Keratinocyte (primary cell): ENCODE measurements at regions not wholly inside any gene's neighbourhood (a gene's known extent, or its start where the extent isn't known, plus 50 kb on each side); places are given as distances from the start of the nearest gene placed in this dataset.

Experiments
- DNase-seq: peaks from one replicate; pipeline ENCODE4 v3.0.0-alpha.2; 2011; ENCODE audit warnings: low read depth, missing footprints, low spot score
- FAIRE-seq: peaks from 2 replicates; lab custom pipeline; 2011; peaks lifted over from hg19 to GRCh38; lab: Jason Lieb, UNC
- H2AFZ ChIP-seq: 2 replicates; pipeline ENCODE4 v1.6.0; 2012; ENCODE audit warnings: low read length, control low read depth, inconsistent platforms; ENCODE audit not compliant: control insufficient read depth
- H3K27ac ChIP-seq: 2 replicates; pipeline ENCODE4 v1.5.1; 2011; ENCODE audit warnings: low read length; ENCODE audit not compliant: control insufficient read depth, insufficient read depth
- H3K27me3 ChIP-seq: 3 replicates; pipeline ENCODE4 v1.6.0; 2011; ENCODE audit warnings: low read length; ENCODE audit not compliant: control insufficient read depth, insufficient read depth; ENCODE audit errors: extremely low read depth
- H3K36me3 ChIP-seq, 2 experiments: 2 replicates in 1 of 2; 3 replicates in 1 of 2; pipeline ENCODE4 v1.5.1; 2011; ENCODE audit warnings: low read length in 2 of 2, mild to moderate bottlenecking in 1 of 2; ENCODE audit not compliant: control insufficient read depth in 2 of 2, insufficient read depth in 2 of 2; ENCODE audit errors: extremely low read depth in 1 of 2
- H3K4me1 ChIP-seq: 3 replicates; pipeline ENCODE4 v1.5.1; 2011; ENCODE audit warnings: low read length; ENCODE audit not compliant: control insufficient read depth, insufficient read depth; ENCODE audit errors: extremely low read depth
- H3K4me2 ChIP-seq: 3 replicates; pipeline ENCODE4 v1.6.0; 2011; ENCODE audit warnings: low read depth, low read length; ENCODE audit not compliant: control insufficient read depth, insufficient read depth; ENCODE audit errors: extremely low read depth
- H3K4me3 ChIP-seq, 3 experiments: fragments of 200-600 bp in 1 of 3; sonication (generic) in 1 of 3; 2 replicates in 2 of 3; 3 replicates in 1 of 3; pipeline ENCODE4 v1.5.1; 2011 to 2016; ENCODE audit warnings: low read length in 3 of 3, mild to moderate bottlenecking in 3 of 3, control low read depth in 2 of 3, inconsistent platforms in 1 of 3, low read depth in 1 of 3, mixed read lengths in 1 of 3, mixed run types in 1 of 3, moderate library complexity in 1 of 3; ENCODE audit not compliant: control insufficient read depth in 2 of 3, insufficient read depth in 2 of 3; ENCODE audit errors: extremely low read depth in 1 of 3
- H3K79me2 ChIP-seq: 2 replicates; pipeline ENCODE4 v1.6.0; 2012; ENCODE audit warnings: low read length; ENCODE audit not compliant: control insufficient read depth, insufficient read depth
- H3K9ac ChIP-seq: 3 replicates; pipeline ENCODE4 v1.6.0; 2011; ENCODE audit warnings: low read length; ENCODE audit not compliant: control insufficient read depth, insufficient read depth; ENCODE audit errors: extremely low read depth
- H3K9me1 ChIP-seq: 3 replicates; pipeline ENCODE4 v1.6.0; 2011; ENCODE audit warnings: low read length; ENCODE audit not compliant: control insufficient read depth, insufficient read depth; ENCODE audit errors: extremely low read depth
- H3K9me3 ChIP-seq: 2 replicates; pipeline ENCODE4 v1.5.1; 2012; ENCODE audit warnings: low read depth, low read length; ENCODE audit not compliant: control insufficient read depth
- H4K20me1 ChIP-seq: 3 replicates; pipeline ENCODE4 v1.6.0; 2011; ENCODE audit warnings: low read length; ENCODE audit not compliant: control insufficient read depth, insufficient read depth; ENCODE audit errors: extremely low read depth
- CTCF ChIP-seq, 3 experiments: IDR thresholded peaks in 1 of 3; conservative IDR thresholded peaks in 1 of 3; optimal IDR thresholded peaks in 1 of 3; 2 replicates in 2 of 3; 3 replicates in 1 of 3; pipeline versions ENCODE3 to v1.5.1; 2011; ENCODE audit warnings: low read length in 3 of 3, mild to moderate bottlenecking in 3 of 3, moderate library complexity in 2 of 3, control low read depth in 1 of 3, inconsistent platforms in 1 of 3; ENCODE audit not compliant: insufficient read depth in 2 of 3; ENCODE audit errors: extremely low read depth in 1 of 3
- EZH2 ChIP-seq: IDR thresholded peaks from one replicate; pipeline ENCODE4 v1.6.1; 2012; ENCODE audit warnings: inconsistent platforms, mild to moderate bottlenecking, low read length, moderate library complexity
- dilution Hi-C: fragments of 300-500 bp; cut with MboI; formaldehyde crosslinking; loops from one replicate; pipeline ENCODE4 v1.7.0; 2020; ENCODE audit warnings: low sequenced_read_pairs; ENCODE audit not compliant: extremely low pct_ligation_motif_present

GRCh38 chr10:113427811-113428558 is 124.9 kb upstream of the HABP2 start:
- DNase-seq: no peak
- Histone ChIP-seq H3K27me3 (no peaks in the 10 kb centered on the region), H3K27ac (no peak overlapping the region), H3K4me3 (no peak overlapping the region), H3K4me2 (no peak overlapping the region), H4K20me1 (no peaks in the 10 kb centered on the region), H3K4me1 (no peaks in the 10 kb centered on the region), H3K9ac (no peak overlapping the region), H3K9me1 (no peaks in the 10 kb centered on the region), H3K36me3 (no peaks in the 10 kb centered on the region), H3K79me2 (no peaks in the 10 kb centered on the region), H2AFZ (no peak overlapping the region), H3K9me3 (no peaks in the 10 kb centered on the region)
- dilution Hi-C loops: no loop called here
- no peak for FAIRE-seq
- TF ChIP-seq CTCF (optimal IDR thresholded peaks at IDR 0.05 in 1 of 3, IDR thresholded peaks at IDR 0.05 in 1 of 3, conservative IDR thresholded peaks at IDR 0.05 in 1 of 3; ENCODE audit: extremely low read depth in 1 of 3, insufficient read depth in 2 of 3, low read length in 3 of 3) (no peak), EZH2 (no peak)

GRCh38 chr10:113430634-113431397 is 122.0 kb upstream of the HABP2 start:
- Histone ChIP-seq H3K9ac (no peak overlapping the region), H3K9me1 (no peaks in the 10 kb centered on the region), H3K4me1 (no peaks in the 10 kb centered on the region), H3K36me3 (no peaks in the 10 kb centered on the region), H3K4me2 (no peak overlapping the region), H3K27ac (no peak overlapping the region), H3K9me3 (no peaks in the 10 kb centered on the region), H3K27me3 (no peaks in the 10 kb centered on the region), H3K79me2 (no peaks in the 10 kb centered on the region), H2AFZ (no peak overlapping the region), H4K20me1 (no peaks in the 10 kb centered on the region), H3K4me3 (no peak overlapping the region)
- FAIRE-seq: no peak
- no peak for DNase-seq
- dilution Hi-C loops: no loop called here
- TF ChIP-seq CTCF (optimal IDR thresholded peaks at IDR 0.05 in 1 of 3, IDR thresholded peaks at IDR 0.05 in 1 of 3, conservative IDR thresholded peaks at IDR 0.05 in 1 of 3; ENCODE audit: extremely low read depth in 1 of 3, insufficient read depth in 2 of 3, low read length in 3 of 3) (no peak), EZH2 (no peak)
